ENCODE measurements at regions not wholly inside any gene's neighbourhood (a gene's known extent, or its start where the extent isn't known, plus 50 kb on each side); places are given as distances from the start of the nearest gene placed in this dataset.

DNA sequence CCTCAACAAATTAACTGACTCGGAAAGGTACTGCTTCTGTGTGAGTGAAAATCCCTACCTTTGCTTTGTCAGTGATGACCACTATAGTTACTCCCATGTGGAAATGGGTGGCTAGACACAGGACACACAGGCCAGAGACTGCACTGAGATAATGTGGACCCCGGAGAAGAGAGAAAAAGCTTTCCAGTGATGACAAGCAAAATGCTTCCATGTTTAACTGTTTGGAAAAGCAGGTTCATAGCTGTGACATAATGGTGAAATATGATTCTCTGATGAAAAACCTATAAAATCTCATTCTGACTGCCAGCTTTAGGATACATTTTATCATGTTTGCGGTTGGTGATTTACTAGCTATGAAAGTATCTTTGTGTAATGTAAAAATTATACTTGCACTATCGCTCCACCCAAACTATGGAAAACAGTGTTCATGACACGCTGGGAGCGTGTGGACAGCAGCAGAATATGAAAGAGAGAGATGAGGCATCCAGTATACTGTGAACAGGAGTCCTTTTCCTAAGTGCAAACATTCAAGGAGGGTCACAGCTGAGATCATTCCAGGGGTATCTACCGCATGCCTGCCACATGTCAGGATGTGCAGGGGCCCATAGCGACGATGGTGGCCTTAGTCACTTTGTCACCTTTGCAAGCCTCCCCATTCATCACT, 782.7 kb upstream of the SOX11 start:
- TF ChIP-seq SUZ12 (IDR thresholded peaks at IDR 0.05; ENCODE audit: extremely low read depth, insufficient read depth, insufficient read length) (no peak), ZNF274 (IDR thresholded peaks at IDR 0.05; ENCODE audit: low read depth, low read length) (no peak), YY1 (IDR thresholded peaks at IDR 0.05; ENCODE audit: insufficient read depth, insufficient read length) (no peak)
